HG03439 (cell line): ENCODE measurements at regions not wholly inside any gene's neighbourhood (a gene's known extent, or its start where the extent isn't known, plus 50 kb on each side); places are given as distances from the start of the nearest gene placed in this dataset.
"Not testable (repeated sequence)": the region's sequence is repeated elsewhere in the genome, so short reads cannot be mapped to it uniquely, and the experiment has no call there.

Source experiments
- ATAC-seq: cut with Tn5 transposase; IDR thresholded peaks from one replicate; pipeline ENCODE4 v1.9.1; 2021; ENCODE audit warnings: mild to moderate bottlenecking, moderate library complexity; ENCODE audit not compliant: unreplicated experiment

DNA sequence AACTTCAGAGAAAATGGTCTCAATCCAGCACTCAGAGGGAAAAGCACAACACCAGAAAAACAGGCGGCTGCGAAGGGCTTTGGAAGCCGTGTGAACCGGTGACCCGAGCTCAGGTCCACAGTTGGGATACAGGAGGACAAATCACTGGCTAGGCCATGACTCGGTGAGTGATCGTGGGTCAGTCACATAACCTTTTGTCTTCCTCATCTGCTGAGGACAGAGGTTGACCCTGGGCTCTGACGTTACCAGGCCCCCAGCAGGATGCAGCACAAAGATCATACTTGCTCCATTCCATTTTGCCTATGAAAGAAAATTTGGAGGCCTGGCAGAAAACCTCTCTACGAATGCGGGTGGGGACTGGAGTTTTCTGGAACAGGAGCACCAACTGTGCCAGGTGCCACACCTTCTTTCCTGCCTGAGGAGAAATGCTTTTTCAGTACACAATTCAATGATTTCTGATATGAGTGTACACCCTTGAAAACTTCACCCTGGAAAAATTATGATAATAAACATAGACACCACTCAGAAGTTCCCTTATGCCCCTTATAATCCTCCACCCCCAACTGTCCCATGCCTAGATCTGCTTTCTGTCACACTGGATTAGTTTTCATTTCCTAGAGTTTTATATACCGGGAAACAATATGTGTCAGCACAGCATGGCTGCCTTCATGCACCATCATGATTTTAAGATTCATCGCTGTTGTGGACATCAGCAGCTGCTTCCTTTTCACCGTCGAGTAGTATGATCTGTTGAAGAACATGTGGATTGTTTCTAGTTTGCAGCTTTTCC lies 85.3 kb upstream of the RALGAPA2 start:
- ATAC-seq = no peak

DNA sequence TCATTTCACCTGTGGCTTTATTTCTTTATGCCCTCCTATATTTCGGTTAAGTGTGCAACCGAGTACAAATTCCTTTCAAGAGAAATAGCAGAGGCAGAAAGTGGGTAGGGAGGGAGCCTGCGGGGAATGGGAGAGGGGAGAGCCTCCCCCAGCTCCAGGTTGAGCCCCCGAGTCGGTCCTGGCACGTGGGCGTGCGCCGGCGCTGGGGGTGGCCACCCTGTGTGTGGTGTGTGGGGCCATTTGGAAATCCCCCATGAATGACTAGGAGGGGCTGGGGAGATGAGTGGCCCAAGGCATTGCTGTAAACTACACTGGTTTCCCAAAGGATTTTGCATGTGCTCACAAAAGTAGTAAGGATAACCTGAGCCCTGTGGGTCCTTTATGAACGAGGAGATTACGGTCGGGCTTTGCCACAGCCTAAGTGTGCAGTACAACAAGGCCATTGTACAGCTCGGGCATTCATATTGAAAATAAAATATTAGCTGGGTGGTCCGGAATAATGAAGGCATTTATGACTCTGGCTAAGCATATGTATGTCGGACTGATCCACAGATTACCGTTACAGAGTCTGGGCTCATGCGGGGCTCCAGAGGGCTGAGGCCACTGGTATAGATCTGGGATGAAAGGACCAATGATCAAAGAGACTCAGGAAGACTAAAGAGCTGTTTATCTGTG lies 84.5 kb upstream of the RALGAPA2 start:
- no peak for ATAC-seq

DNA sequence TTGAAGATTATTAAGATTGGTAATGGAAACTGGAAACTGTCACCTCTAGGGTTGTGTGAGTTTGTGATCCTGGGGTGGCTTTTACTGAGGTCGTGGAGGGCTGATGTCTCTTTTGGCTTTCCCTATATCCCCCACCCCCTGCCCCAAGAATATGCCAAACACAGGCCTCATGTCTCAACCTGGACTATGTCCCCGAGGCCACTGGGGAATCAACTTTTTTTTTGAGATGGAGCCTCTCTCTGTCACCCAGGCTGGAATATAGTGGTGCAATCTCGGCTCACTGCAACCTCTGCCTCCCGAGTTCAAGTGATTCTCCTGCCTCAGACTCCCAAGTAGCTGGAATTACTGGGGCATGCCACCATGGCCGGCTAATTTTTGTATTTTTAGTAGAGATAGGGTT lies 83.3 kb upstream of the RALGAPA2 start:
- no peak for ATAC-seq

DNA sequence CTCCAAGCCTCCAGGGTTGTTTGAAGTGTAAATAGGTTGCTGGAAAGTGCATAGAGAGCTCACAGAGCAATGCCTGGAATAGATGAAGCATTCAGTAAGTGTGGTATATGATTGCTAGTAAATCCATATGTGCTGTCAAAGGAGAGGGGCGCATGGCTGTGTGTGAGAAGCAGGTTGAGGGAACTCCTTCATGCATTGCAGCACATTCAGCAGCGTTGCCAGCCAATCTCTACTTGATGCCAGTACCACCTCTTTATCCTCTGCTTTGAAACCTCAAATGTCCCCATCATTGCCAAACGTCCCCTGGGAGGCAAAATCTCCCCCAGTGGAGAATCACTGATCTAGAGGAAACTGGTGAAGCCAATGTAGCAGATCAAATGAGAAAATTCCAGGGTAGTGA lies 82.7 kb upstream of the RALGAPA2 start:
- ATAC-seq = no peak

DNA sequence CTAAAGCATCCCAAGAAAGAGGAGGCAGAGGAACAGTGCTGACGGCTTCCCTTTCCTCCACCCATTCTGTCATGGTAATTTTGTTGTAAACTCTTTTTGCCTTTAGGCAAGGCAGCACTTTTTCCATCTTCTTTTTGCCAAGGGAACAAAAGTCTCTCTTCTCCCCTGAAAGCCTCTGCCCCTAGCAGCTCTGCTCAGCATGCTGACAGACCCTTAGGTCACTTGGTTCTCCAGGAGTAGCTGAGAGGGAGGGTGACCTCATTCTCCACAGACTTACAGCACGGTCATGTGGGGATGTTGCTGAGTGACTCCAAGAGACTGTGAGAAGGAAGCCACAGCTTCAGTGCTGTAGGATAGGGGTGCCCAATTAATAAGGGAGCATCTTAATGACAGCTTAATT lies 81.1 kb upstream of the RALGAPA2 start:
- no peak for ATAC-seq

DNA sequence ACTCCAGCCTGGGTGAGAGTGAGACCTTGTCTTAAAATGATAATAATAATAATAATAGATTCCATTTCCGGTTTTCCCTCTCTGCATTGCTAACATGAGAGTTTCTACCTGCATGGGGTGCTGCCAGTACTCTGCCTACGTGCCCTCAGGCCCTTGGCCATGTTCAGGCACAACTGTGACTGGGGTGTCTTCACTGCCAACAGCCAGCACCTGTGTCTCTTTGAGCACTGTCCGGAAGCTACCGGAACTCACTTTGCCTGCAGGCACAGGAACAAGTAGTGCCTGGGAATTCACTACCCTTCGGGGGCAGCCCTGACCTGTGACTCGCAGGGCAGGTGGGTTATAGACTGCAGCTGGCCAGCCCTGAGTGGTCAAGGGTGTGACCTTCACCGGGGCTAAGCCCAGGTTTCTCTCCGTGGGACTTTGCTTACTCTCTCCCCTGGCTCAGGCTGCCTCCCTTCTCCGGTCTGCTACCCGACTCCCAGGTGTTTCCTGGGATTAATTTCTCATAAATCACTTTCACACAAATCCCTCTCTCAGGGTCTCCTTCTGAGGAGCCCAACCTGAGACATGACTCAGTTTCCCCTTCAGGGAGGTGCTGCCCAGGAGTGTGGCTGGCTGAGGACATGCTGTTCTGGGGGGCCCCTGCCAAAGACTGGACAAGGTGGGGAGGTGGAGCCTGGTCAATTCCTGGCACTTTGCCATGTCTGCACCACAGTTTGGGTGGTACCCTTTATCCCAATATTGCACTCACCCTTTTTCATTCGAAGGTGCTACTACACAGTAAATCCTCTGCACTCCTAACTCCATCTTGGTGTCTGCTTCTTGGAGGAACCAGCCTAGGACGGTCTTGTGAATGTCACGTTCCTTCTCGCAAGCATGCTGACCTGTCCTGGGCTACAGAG lies 79.5 kb upstream of the RALGAPA2 start:
- no peak for ATAC-seq

DNA sequence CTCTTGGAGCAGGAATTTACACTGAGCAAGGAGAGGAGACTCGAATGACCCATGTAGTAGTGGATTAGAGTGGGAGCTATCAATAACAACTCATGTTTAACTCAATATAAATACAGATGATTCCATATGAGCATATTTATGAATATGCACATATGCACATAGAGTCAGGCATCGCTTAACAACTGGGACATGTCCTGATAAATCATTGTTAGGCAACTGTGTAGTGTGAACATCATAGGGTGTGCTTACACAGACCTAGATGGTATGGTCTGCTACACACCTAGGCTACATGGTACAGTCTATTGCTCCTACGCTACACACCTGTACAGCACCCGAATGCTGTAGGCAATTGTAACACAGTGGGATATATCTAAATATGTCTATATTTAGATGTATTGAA lies 75.9 kb upstream of the RALGAPA2 start:
- ATAC-seq = no peak

DNA sequence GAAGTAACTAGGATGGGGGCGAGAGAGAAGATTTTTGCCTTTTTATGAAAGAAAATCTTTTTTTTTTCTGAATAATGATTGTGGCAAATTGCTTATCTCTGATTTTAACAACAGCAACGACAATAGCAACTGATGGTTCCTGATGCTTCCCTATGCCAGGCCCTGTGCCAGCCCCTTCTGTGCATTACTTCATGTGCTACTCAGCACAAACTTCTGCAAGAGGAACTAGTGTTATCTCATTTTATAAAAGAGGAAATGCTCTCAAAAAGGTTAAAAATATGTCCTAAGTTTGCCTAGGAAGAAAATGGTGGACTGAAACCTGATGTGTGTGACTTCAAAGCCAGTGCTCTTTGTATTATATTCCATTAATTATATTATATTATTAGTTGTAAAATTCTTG lies 74.0 kb upstream of the RALGAPA2 start:
- no peak for ATAC-seq

DNA sequence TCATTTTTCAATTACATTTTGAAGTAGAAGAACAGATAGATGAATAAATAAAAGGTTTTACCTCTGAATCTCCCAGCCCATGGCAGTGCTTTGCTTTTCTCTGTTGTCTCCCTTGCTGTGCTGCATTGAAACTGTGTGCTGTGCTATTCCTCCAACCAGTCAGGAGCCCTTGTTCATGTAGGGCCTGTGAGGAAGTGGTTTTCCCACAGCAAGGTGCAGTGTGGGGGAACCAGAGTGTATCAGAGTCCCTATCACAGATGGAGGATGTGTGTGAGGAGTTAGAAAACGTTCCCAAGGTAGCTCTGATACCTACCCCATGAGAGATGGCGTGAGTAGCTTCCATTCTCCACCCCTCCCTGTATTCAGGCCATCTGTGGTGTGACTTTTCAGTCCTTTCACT lies 72.8 kb upstream of the RALGAPA2 start:
- no peak for ATAC-seq

DNA sequence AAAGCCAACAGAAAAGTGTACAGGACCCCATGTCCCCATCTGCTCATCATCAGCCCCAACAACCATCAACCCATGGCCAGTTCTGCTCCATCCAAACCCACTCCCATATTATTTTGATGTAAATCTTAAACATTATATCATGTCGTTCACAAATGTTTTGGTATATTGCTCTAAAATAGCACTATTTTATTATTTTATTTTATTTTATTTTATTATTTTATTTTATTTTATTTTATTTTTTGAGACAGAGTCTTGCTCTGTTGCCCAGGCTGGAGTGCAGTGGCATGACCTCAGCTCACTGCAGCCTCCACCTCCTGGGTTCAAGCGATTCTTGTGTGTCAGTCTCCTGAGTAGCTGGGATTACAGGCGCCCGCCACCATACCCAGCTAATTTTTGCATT lies 72.0 kb upstream of the RALGAPA2 start:
- ATAC-seq = not testable (repeated sequence)

DNA sequence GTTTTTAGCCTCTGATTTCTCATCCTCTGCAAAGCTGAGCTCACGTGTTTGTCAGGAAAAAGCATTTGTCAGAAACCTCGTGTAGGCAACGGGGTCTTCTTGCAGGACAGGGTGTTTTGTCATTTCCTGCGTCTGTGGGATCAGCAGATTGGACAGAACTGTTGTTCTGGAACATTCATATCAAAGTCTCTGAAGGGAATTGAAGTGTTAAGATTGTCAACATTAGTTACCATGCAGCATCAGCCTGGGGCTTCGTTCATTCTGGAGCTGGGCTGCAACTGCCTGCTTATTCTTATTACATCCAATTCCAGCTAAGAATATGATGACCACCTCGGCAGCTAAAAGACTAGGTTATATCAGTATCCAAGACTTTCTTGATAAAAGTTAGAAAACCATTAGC lies 71.0 kb upstream of the RALGAPA2 start:
- ATAC-seq = no peak

DNA sequence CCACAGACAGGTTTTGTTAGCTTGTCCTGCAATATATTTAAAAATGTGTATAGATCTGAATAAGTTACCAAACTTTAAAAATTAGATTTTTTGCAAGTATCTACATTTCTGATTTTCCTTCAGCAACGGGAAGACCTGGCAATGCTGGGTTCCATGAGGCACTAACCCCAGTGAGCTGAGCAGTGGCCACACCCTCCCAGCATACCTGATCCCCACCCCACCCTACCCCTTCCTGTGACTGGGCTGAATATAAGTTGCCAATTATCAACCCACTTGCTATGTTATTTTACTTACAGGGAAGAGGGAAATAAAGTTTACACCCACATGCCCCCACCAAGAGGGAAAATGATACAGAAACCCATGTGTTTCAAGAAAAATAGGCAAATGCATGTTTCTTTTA lies 70.3 kb upstream of the RALGAPA2 start:
- no peak for ATAC-seq

DNA sequence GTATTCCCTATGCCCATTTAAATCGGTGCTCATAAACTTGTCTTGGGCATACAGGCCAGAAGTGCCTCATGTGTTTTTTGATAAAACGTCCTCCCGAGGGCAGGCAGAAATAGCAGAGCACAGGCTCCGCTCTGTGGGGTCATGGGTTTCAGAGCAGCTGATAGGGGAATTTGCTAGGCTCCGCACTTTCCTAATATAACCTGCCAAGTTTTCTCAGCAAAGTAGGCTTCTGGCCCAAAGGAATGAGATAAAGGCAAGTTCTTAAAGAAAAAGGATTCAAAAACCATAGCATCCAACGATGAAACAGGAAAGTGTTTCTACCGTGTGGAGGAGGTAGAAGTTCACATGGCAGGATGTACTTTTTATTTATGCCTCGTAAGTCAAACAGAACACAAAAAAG lies 69.8 kb upstream of the RALGAPA2 start:
- ATAC-seq = no peak

DNA sequence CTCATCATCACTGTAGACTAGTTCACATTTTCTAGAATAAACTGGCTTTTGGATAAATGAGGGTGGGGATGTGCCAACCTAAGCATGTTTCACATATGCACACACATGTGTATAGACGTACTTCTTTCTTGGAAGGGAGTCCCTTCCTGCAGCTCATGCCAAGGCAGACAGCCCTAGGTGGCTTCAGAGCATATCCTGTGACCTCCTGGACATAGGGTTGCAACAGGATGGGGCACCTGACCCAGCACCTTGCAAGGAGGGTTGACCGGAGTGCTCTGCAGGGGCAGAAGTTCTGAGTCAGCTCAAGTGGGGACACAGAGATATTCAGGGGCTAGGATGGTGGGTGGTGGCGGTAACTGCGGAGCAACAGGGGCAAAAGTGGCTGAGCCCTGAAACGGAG lies 68.6 kb upstream of the RALGAPA2 start:
- ATAC-seq = no peak

DNA sequence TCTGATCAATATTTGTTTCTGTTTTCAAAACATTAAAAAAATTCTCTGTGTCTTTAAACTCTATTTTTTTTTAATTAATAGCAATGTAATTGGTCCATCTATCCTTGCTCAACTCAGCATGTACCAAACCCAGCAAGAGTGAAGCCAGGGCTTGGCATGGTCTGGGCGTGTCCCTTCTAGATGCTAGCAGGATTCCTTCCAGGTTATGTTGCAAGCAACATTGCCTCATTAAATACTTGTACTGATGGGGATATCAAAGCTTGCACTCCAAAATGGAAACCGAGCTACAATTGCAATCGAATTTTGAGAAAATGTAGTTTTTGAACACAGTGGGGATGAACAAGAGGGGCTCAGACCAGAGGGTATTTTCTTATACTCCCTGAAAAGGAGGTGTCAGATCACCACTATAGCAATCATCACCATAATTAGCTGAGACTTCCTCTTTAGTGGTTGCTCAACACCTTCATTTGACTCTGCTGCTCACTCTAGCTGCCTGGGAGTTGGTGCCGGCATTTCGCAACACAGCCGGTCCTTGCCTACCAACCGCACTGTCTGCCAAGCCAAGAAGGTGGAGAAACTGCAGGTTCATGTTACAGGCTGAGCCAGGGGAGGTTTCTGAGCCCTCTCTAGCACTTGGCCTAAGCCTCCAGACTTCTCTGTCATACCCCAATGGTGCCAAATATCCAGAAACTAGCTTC lies 67.8 kb upstream of the RALGAPA2 start:
- no peak for ATAC-seq

DNA sequence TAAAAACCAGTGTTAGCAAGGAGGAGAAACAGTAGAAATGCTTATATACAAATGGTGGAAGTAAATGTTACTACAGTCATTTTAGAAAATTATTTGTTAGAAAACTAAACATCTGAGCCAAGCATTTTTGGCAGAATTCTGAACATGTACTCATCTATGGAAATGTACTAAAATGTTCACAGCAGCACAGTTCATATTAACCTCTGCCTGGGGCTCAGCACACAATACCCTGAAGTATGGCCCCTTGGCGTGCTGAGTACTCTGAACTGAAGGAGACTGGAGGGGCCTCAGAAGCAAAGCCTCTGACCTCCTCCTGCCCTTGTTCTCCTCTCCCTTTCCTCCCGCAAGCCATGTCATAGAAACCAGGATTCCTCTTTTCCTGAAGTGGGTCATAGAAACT lies 66.2 kb upstream of the RALGAPA2 start:
- ATAC-seq = no peak

DNA sequence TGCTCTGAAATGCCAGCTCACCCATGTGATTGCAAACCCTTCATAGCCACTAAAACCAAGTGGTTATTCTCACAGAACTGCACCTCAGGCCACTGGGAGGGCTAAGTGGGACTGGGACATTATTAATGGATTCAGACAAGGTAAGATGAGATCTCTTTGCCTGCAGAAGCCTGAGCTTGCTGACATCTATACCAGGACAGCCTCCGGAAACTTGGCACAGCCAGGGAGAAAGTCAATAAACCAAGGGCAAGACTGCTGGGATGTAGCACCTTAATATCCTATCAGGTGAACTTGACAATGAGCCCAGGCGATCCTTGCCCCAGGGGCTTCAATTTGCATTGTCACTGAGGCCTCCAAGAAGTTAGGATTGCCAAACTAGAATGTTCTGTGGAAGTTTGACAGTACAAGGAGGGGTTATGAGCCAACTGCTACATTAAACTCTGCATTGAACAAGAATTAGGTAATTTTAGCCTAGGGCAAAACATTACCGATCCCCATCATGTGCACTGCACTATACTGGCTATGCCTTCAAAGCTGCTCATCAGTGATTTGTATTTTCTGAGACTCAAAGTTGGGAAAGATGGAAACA lies 60.1 kb upstream of the RALGAPA2 start:
- no peak for ATAC-seq

DNA sequence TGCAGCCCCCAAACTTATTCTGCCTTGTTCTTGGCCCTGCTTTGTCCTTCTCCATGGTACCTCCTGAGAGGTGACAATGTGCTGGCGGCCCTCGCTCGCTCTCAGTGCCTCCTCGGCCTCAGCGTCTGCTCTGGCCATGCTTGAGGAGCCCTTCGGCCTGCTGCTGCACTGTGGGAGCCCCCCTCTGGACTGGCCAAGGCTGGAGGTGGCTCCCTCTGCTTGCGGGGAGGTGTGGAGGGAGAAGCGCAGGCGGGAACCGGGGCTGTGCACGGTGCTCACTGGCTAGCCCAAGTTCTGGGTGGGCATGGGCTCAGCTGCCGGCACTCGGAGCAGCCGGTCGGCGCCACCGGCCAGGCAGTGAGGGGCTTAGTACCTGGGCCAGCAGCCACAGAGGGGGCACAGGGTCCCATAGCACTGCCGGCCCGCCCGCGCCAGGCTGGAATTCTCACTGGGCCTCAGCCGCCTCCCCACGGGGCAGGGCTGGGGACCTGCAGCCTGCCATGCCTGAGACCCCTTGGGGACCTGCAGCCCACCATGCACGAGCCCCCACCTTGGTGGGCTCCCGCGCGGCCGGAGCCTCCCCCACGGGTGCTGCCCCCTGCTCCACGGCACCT lies 55.9 kb upstream of the RALGAPA2 start:
- no peak for ATAC-seq

DNA sequence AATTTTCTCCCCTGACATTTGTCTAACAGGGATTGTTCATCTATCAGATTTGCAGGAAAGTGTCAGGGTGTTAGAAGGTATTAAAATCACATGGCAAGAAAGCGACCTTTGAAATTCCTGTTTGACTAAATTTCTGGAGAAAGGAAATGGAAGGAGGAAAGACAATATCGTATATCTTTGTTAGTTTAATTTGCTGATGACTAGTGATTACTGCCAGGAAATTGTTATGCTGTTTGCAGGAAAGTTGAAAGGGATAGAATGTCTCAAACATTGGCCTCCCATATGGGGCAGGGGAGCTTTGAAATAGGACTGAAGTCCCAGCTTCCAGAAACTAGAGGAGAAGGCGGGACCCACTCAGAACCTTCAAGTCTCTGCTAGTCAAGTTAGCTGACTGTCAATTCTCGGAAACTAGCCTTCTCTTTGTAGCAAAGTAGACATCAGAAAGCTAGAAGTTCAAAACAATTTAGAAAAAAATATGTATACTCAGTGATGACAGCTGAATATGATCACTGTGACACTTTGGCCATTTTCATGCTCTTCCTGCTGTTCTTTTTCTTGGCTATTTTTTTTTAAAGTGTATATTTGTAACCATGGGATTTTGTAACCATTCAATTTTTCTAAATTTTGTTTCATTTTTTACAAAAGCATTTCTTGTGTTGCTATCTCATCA lies 53.4 kb upstream of the RALGAPA2 start:
- ATAC-seq = no peak

DNA sequence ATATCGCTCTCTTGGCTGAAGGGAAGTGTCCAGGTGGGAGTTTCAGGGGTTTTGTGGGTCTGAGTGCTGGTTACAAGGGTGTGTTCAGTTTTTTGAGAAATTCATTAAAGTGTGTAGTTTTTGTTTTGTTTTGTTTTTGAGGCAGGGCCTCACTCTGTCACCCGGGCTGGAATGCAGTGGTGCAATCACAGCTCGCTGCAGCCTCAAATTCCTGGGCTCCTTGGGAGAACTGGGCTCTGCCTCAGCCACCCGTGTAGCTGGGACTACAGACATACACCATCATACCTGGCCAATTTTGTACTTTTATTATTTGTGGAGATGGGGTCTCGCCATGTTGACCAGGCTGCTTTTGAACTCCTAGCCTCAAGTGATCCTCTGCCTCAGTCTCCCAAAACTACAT lies 51.2 kb upstream of the RALGAPA2 start:
- ATAC-seq = no peak
